ENCODE measurements at regions not wholly inside any gene's neighbourhood (a gene's known extent, or its start where the extent isn't known, plus 50 kb on each side); places are given as distances from the start of the nearest gene placed in this dataset.
A peak's percentile ranks its signal among the peaks of the same experiment; 100 is the strongest.

DNA sequence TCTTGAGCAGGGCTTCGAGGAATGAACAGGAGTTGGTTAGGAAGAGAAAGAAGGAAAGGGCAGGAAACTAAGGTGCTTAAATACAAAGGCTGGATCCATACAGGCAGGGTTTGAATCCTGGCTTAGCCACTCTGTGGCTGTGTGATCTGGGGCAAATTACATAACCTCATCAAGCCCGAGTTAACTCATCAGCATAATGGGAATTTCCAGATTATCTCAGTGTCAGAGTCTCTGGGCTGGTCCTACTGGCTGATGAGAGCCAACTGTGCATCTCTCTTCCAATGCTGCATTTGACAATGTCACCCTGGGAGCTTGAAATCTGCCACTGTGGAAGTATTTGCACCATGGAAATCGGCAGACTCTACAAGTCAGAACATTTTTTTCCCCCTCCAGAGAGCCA is 83.8 kb upstream of the SLC6A6 start:
- DNase-seq = no peak

DNA sequence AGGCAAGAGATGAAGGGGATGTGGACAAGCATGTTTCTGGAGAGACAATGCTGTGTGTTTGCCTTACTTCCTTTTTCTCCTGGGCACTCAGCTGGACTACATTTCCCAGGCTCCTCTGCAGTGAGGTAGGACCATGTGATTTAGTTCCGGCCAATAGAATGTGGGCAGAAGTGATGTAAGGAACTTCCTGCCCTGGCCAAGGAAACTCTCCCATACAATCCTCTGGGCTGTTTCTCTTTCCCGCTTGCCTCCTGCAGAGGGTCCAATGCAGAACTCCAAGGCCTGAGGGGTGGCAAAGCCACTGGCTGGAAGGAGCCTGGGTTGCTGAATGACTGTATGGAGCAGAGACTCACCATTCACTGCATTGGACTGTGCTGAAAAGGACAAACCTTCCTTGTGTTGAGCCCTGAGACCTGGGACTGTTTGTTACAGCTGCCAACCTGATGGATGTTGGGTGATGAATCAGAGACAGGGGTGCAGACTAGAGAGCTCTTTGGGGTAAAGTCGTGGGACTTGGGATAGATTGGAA is 82.7 kb upstream of the SLC6A6 start:
- DNase-seq = no peak

DNA sequence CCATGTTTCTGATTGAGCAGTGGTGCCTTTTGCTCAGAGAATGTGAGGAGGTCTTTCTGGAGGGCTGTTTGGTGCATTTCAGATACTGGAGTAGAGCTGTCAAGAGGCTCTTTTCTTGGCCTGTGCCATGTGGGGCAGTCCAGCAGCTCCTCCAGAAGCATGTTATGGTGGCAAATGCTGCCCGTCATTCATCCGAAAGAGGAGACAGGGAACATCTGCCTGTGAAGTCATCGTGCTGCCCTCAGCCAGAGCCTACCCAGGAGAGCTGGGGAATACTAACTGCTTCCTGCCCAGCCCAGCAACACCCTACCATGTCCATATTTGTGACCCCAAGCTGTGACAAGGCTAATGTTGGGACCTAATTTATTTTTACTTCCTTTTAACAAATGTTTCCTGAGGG is 82.2 kb upstream of the SLC6A6 start:
- DNase-seq = no peak

DNA sequence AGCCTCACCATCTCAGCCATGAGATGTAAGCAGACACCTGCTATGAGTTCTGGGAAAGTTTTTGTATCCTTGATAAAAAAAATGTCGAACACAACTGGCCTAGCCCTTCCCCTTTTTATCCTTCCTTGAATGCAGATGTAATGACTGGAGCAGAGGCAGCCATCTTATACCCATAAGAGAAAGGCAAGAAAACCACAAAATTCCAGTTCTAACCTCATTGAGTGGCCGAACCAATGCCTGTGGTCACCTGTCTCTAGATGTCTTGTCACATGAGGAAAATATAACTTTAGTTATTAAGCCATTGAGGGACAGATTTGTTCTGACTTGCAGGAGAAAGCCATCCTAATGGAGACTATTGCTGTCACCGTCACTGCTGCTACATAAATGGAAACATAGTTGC is 80.4 kb upstream of the SLC6A6 start:
- DNase-seq = no peak

DNA sequence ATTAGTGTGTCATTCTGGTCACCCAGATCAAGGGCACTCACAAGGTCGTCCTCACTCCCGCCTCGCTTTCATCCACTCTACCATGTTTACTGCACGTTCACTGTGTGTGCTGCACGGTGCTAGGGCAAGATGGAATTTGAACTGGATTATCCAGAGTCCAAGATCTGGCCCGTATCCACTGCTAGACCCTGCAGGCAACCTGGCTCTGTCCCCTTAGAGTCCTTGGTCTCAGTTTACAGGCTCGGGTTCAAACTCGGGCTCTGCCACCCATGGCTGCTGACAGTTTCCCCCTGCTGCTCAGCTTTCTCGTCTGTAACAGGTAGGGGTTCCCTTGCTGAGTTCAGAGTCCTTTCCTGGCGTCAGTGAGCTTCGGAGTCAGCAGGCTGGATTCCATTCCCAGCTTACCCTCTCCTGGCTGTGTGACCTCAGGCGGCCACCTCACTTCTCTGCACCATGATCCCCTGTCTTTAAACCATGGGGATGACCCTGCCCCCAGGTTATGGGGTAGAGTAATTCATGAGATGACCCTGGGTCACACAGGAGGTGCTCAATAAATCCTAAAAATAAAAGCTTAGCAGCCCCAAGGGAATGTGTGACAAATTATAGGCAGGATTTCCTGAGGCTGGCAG is 79.6 kb upstream of the SLC6A6 start:
- no peak for DNase-seq

DNA sequence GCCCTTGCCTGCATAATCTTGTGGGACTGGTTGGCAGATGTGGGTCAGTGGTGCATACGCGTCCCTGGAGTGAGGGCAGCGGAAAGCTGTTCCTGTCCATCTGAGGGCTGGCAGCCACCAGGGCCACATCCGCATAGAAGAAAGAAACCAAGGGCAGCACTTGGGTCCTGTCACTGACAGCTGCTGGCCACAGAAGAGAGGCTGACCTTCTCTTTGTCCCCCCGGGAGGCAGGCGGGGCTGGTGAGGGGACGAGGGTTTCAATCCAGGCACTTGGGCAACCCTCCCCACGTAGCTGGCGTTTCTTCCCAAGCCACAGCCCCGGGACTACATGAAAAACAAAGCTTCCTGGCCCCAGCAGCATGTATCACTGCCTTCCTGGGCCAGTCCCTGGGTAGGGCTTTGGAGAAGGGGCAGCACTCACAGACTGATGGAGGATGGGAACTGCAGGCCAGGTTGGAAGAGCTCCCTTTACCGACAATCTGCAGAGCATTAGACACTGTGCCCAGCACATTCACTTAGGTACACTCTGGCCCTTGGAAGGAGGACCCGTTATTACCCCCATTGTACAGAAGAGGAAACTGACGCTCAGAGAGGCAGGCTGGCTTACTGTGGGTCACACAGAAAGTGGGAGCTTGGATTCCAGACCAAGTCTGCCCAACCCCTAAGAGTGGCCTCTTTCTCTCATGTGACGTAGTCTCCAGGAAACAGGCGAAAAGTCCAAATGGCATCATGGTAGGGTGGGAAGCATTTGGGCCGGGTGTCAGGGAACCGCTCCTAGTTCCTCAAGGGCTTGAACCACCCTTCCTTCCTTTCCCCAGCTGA is 78.8 kb upstream of the SLC6A6 start:
- DNase-seq = no peak

DNA sequence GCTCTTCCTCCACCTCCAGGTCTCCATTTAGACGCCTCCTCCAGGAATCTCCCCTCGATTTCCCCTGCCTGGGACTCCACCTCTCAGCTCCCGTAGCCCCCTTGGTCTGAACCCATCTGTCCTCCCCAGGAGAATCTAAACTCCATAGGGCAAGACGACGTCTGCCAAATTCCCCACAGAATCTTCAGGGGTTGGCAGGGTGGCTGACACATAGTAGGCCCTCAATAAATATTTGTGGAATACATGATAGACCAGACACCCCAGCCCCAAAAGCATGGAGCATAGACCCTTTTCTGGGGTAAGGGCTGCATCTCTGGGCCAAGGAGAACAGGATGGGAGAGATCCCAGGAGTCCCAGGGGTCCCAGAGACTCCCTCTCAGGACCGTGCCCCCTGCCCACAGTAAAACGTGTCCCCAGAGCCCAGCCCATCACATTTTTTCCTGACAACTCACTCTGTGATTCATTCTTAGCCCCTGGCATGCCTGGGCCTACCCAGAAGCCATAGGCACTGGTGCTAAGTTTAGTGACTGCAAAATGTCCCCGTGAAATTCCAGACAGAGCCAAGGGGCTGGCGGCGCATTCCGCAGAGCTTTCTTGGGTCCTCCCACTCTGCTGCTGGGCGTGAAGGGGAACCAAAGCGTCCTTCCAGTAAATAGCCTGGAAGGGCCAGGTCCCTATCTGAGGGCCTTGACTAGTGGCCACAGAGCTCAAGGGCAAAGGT is 78.0 kb upstream of the SLC6A6 start:
- DNase-seq = no peak

DNA sequence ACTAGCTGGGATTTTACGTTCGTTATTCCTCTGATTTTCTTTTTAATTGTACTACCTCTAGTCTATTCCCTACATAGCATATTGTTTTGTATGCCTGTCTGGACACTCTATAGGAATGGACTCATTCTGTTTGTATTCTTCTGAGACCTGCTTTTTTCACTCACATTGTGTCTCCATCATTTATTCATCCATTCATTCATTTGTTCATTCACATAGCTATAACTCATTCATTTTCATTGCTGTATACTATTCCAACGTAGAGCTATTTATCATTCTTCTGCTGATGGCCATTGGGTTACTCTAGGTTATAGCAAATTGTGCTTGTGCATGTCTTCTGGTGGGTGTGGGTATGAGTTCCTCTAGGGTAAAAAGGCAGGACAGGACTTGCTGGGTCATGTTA is 74.0 kb upstream of the SLC6A6 start:
- DNase-seq = no peak

DNA sequence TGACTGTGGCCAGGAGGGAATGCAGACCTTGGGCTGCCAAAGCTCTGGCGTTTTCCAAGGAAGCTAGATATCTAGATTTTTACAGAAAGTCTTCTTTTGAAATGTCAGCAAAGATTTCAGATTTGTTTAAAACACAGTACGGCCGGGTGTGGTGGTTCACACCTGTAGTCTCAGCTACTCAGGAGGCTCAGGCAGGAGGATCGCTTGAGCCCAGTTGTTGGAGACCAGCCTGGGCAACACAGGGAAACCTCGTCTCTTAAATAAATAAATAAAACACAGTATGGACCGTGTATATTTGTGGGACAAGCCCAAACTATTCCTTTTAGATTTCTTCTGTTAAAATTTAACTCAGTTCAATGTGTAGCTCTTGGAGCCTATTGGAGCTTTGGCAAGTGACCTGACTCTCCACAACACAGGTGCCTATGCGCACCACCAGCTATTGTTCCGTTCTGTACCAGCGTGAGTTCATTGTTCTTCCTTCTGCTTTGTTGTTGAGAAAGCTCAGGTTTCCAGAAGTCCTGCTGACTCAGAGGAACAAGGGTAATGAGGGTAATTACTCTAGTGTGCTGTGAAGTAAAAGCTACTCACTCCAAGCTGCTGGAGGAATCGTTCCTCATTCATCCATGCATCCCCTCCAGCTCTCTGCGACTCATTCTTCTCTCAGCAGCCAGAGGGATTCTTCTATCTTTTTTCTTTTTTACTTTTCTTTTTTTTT is 73.1 kb upstream of the SLC6A6 start:
- peak; percentile 34 for DNase-seq

DNA sequence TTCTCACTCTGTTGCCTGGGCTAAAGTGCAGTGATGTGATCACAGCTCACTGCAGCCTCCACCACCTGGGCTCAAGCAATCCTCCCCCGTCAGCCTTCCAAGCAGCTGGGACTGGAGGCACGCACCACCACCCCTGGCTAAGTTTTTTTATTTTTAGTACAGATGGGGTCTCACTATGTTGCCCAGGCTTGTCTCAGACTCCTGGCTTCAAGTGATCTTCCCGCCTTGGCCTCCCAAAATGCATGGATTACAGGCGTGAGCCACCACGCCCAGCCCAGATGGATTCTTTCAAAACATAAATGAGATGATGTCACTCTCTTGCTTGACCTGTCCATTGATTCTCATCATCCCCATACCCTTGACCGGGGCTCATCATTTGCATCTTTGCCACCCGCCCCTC is 72.6 kb upstream of the SLC6A6 start:
- no peak for DNase-seq

DNA sequence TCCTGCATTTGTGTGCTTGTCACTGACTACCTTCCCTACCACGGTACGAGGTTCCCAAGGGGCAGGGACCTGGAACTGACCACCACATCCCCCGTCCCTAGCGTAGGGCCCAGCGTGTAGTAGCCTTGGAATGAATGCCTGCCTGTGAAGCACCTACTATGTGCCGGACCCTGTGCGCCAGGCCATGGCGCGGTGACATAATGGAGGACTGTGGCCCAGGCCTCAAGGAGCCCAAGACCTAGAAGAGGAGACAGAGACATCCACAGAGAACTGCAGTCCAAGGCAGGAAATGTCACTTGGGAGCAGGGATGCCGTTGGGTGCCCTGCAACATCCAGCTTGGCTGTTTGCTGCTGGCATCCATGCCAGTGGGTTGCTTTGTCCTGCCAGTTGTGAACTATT is 71.9 kb upstream of the SLC6A6 start:
- no peak for DNase-seq

DNA sequence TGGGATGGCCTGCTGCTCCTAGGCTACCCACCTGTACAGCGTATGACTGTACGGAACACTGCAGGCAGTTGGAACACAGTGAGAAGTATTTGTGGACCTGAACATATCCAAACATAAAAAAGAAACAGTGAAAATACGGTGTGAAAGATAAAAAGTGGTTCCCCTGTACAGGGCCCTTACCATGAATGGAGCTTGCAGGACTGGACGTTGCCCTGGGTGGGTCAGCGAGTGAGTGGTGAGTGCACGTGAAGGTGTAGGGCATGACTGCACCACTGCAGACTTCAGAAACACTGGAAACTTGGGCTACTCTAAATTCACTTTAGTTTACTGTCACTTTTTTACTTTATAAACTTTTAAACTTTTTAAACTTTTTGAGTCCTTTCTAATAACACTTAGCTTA is 71.2 kb upstream of the SLC6A6 start:
- DNase-seq = no peak

DNA sequence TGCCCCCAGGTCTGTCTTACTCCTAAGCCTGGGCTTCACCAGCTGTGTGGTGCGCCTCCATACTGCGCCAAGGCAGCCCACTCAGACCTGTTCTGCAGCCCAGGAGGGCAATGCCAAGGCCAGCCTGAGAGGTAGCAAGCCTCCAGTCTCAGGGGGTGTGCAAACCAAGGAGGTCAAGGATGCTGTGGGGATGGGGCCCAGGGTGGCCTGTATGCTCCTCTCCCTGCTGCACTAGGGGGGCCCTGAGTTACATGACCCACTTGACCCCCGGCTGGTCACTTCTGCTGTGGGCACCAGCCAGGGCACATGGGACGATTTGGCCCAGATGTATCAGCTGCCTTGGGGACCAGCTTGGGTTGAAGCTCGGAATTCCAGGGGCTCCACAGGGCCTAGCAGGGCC is 70.0 kb upstream of the SLC6A6 start:
- no peak for DNase-seq

DNA sequence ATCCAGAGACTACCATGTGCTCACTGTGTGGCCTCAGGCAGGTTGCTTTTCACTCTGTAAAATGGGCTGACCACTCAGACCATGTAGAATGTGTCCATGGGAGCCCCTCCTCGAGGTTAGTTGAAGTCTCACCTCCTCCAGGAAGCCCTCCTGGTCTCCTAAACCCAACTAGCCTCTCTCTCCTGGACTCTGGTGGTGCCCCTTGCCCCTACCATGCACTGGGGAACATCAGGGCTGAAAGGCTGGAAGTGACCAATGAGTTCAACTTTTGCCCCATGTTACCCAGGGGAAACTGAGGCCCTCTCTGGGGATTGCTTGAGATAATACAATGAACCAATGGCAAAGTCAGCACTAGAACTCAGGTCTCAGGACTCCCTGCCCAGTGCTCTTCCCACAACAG is 69.2 kb upstream of the SLC6A6 start:
- no peak for DNase-seq

DNA sequence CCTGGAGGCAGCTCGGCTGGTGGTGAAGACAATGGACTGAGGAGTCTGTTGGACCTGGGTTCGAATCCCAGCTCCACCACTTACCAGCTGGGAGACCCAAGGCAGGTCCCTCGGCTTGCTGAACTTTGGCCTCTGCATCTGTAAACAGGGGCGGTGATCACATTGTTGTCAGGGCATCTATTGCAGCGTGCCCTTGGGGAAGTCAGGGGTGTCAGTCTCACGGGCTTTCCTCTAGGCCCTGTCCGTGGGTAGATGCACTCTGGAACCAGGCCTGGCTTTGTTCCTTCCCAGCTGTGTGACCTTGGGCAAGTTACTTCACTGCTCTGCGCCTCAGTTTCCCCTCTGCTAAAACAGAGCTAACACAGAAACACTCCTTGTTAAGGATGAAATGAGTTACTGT is 68.8 kb upstream of the SLC6A6 start:
- no peak for DNase-seq

DNA sequence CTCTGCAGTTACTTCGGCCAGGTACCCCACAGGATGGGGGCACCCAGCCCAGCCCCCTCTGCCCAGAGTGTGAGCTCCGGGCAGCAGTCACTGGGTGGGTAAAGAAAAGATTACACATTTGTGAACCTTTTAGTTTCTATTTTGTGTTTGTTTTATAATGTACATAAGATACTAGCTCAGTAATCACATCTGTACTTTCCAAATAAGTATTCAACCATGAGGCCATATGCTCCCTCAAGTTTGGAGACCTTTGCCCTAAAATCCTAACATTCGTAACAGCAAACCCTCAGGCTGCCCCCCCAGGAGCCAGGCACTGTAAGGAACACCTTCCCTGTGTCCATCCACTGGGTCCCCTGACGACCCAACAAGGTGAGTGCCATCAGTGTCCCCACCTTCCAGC is 68.3 kb upstream of the SLC6A6 start:
- DNase-seq = no peak

DNA sequence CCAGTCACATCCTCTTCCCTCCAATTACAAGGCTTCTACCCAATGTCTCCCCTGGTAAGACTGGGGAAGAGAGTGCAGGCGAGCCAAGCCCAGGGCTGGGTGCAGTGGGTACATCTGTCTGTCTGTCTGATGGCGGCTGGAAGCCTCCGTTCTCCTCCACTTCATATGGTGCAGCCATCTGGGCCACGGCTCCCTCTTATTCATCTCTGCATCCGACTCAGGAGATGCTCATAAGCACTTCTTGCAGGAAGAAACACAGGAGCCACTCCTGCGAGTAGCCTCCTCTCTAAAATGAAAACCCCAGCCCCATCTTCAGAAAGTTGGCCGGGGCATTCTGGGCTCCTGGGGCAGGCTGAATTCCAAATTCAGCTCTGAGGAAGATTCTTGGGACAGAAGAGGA is 67.5 kb upstream of the SLC6A6 start:
- DNase-seq = no peak

DNA sequence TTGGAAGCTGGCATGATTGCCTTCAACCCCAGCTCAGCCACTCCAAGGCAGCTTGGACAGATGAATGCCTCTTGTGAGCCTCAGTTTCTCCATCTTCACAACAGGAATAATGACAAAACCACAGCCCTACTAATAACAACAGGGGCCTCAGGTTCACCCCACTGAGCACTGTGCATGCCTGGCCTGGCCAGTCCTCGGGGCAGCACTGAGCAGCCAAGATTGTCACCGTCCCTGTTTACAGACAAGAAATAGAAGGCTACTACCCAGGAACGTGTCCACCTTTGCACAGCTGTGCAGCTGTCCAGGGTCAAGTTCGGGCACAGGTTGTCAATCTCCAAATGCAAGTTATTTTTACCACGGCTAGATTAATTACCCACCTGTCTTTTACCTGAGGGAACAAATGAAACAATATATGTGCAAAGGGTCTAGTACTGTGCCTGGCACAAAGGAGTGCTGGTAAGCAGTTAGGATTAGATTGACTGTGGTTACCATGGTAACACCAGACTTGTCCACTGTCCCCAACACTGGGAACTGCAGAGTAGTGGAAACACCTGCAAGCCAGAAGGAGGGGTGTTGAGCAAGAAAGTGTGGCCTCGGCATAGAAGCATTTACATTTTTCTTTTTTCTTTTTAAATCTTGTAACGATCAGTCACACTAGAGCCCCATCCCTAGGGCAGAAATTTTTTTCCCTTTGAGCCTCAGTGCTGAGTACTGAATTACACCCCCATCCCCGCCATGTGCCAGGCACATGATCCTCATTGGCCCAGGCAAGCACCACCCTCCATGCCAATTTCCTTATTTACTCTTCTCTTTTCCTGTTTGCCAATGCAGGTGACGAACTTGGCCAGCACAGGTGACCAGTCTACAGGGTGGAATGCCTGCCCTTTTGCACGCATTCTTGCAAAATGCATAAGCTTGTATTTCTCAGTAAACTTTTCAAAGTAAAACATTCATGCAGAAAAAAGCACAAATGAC is 66.3 kb upstream of the SLC6A6 start:
- DNase-seq = no peak

DNA sequence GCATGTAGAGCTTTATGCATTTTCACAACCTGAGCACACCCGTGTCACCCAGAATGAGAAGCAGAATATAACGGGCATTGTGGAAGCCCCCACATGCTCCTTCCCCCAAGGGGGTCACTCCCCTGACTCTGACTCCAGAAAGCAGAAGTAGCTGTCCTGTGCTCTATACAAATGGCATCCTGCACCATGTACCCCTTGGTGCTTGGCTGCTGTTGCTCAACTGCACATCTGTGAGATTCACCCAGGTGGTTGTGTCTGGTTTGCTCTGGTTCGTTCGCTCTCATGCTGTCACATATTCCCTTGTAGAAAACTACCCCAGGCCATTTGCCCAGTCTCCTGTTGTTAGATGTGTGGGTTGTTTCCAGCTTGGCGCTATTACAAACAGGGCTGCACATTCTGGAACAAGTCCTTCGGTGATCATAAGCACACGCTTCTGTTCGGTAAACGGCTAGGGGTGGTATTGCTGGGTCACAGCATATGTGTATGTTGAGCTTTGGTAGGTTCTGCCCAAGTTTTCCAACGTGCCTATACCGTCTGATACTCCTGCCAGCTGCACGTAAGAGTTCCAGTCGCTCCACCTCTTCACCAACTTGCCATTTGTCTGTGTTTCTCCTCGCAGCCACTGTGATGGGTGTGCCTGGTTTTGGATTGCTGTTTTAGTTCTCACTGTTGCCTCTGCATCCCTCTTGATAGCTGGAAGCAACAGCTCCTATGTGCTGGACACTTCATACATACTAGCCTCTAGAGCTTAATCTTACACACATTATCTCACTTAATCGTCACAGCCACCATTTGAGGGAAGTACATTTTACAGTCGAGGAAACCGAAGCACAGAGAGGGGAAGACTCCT is 65.4 kb upstream of the SLC6A6 start:
- DNase-seq = no peak

DNA sequence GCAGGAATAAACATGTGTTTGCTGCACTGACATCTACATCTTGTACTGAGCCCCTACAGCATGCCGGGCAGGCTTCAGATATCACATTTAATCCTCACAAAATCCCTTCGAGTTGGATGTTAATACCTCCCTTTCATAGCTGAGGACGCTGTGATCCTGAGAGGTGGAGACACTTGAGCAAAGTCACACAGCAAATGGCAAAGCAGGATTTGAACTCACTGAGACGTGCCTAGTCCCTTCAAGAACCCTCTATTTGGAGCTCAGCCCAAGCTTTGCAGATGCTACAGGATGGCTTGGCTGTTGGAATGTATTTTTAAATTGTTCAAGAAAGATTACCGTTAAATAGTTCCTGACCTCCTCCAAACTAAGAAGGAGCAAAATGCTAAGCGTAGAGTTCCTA is 64.6 kb upstream of the SLC6A6 start:
- DNase-seq = no peak

DNA sequence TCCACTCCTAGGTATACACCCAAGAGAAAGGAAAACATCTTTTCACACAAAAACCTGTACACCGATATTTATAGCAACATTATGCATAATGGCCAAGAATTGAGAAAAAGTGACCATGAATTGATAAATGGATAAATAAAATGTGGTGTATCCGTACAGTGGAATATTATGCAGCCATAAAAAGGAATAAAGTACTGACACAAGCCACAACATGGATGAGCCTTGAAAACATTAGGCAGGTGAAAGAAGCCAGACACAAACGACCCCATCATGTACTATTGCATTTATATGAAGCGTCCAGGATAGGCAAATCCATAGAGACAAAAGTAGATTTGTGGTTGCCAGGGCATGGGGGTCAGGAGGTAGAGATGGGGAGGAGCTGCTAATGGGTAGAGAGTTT is 64.2 kb upstream of the SLC6A6 start:
- no peak for DNase-seq

Measured in NCI-H1436 treated with DMSO at 0.1 percent for 48 hours (cell line).